HEK293 (cell line): ENCODE measurements at regions not wholly inside any gene's neighbourhood (a gene's known extent, or its start where the extent isn't known, plus 50 kb on each side); places are given as distances from the start of the nearest gene placed in this dataset.

Source experiments
- CTCF ChIA-PET: fragments of 350-600 bp; formaldehyde crosslinking; extraction: SDS; loops from one replicate; lab custom pipeline; 2021; ENCODE audit warnings: antibody characterized with exemption; lab: Yijun Ruan, JAX
- POLR2A ChIA-PET: fragments of 300-600 bp; formaldehyde crosslinking; extraction: SDS; loops from one replicate; lab custom pipeline; 2020; ENCODE audit warnings: antibody characterized with exemption, inconsistent platforms; lab: Yijun Ruan, JAX
- H3K27ac ChIP-seq: fragments of 200-500 bp; sonication (Bioruptor generic); 2 replicates; pipeline ENCODE4 v1.5.1; 2014; ENCODE audit warnings: low read depth, low read length, control low read depth, inconsistent platforms; ENCODE audit errors: extremely low read depth
- H3K36me3 ChIP-seq, 2 experiments: fragments of 200-500 bp in 1 of 2; sonication (Bioruptor generic) in 1 of 2; 1 replicate in 1 of 2; 2 replicates in 1 of 2; pipeline ENCODE4 v1.5.1; 2014 to 2017; ENCODE audit warnings: inconsistent platforms in 2 of 2, low read length in 2 of 2; ENCODE audit not compliant: control insufficient read depth in 2 of 2, insufficient read depth in 1 of 2
- H3K4me1 ChIP-seq: fragments of 200-500 bp; sonication (Bioruptor generic); 2 replicates; pipeline ENCODE4 v1.5.1; 2014; ENCODE audit warnings: mild to moderate bottlenecking, low read length, inconsistent platforms; ENCODE audit not compliant: control insufficient read depth, insufficient read depth
- H3K4me3 ChIP-seq: 2 replicates; pipeline ENCODE4 v1.5.1; 2011; ENCODE audit warnings: low read depth, mild to moderate bottlenecking, control low read depth, low read length, moderate library complexity
- H3K9me3 ChIP-seq: fragments of 200-500 bp; sonication (Bioruptor generic); 2 replicates; pipeline ENCODE4 v1.5.1; 2014; ENCODE audit warnings: low read depth, low read length, inconsistent platforms; ENCODE audit not compliant: control insufficient read depth, insufficient read depth
- GLI4 ChIP-seq: fragments of 450-650 bp; formaldehyde crosslinking; IDR thresholded peaks from 2 replicates; pipeline ENCODE4 v1.5.1; 2016; ENCODE audit warnings: missing biosample characterization, missing genetic modification characterization
- KLF10 ChIP-seq: fragments of 450-650 bp; IDR thresholded peaks from 2 replicates; pipeline ENCODE4 v1.5.1; 2018; ENCODE audit warnings: missing biosample characterization, mild to moderate bottlenecking, missing genetic modification characterization
- OSR2 ChIP-seq: fragments of 450-650 bp; formaldehyde crosslinking; IDR thresholded peaks from 2 replicates; pipeline ENCODE4 v1.5.1; 2016; ENCODE audit warnings: missing biosample characterization, missing genetic modification characterization
- RBAK ChIP-seq: fragments of 450-650 bp; formaldehyde crosslinking; IDR thresholded peaks from 2 replicates; pipeline ENCODE4 v1.5.1; 2016; ENCODE audit warnings: missing biosample characterization, missing genetic modification characterization
- SCRT2 ChIP-seq: fragments of 450-650 bp; formaldehyde crosslinking; IDR thresholded peaks from 2 replicates; pipeline ENCODE4 v1.5.1; 2016; ENCODE audit warnings: missing biosample characterization, missing genetic modification characterization
- SP3 ChIP-seq: fragments of 450-650 bp; formaldehyde crosslinking; IDR thresholded peaks from 2 replicates; pipeline ENCODE4 v1.5.1; 2016; ENCODE audit warnings: missing biosample characterization, missing genetic modification characterization
- ZBTB7A ChIP-seq: fragments of 450-650 bp; formaldehyde crosslinking; IDR thresholded peaks from 2 replicates; pipeline ENCODE4 v1.5.1; 2016; ENCODE audit warnings: low read depth, missing biosample characterization, missing genetic modification characterization
- ZNF121 ChIP-seq: fragments of 450-650 bp; formaldehyde crosslinking; IDR thresholded peaks from 2 replicates; pipeline ENCODE4 v1.5.1; 2016; ENCODE audit warnings: missing biosample characterization, missing genetic modification characterization
- ZNF138 ChIP-seq: fragments of 450-650 bp; formaldehyde crosslinking; IDR thresholded peaks from 2 replicates; pipeline ENCODE4 v1.5.1; 2016; ENCODE audit warnings: missing biosample characterization, missing genetic modification characterization, borderline replicate concordance
- ZNF202 ChIP-seq: fragments of 450-650 bp; formaldehyde crosslinking; IDR thresholded peaks from 2 replicates; pipeline ENCODE4 v1.5.1; 2016; ENCODE audit warnings: missing biosample characterization, missing genetic modification characterization, borderline replicate concordance
- ZNF248 ChIP-seq: fragments of 450-650 bp; formaldehyde crosslinking; IDR thresholded peaks from 2 replicates; pipeline ENCODE4 v1.5.1; 2017; ENCODE audit warnings: missing biosample characterization, missing genetic modification characterization
- ZNF350 ChIP-seq: fragments of 450-650 bp; formaldehyde crosslinking; IDR thresholded peaks from 2 replicates; pipeline ENCODE4 v1.5.0; 2017; ENCODE audit warnings: missing biosample characterization, mild to moderate bottlenecking, missing genetic modification characterization
- ZNF473 ChIP-seq: fragments of 450-650 bp; formaldehyde crosslinking; IDR thresholded peaks from 2 replicates; pipeline ENCODE4 v1.5.1; 2017; ENCODE audit warnings: missing biosample characterization, missing genetic modification characterization
- ZNF596 ChIP-seq: fragments of 450-650 bp; IDR thresholded peaks from 2 replicates; pipeline ENCODE4 v1.5.0; 2018; ENCODE audit warnings: missing biosample characterization, mild to moderate bottlenecking, missing genetic modification characterization, moderate library complexity
- ZNF701 ChIP-seq: fragments of 450-650 bp; formaldehyde crosslinking; IDR thresholded peaks from 2 replicates; pipeline ENCODE4 v1.5.1; 2016; ENCODE audit warnings: missing biosample characterization, missing genetic modification characterization
- ZNF777 ChIP-seq: fragments of 450-650 bp; formaldehyde crosslinking; IDR thresholded peaks from 2 replicates; pipeline ENCODE4 v1.5.1; 2017; ENCODE audit warnings: missing biosample characterization, missing genetic modification characterization, borderline replicate concordance
- ZSCAN30 ChIP-seq: fragments of 450-650 bp; IDR thresholded peaks from 2 replicates; pipeline ENCODE4 v1.5.1; 2018; ENCODE audit warnings: missing biosample characterization, mild to moderate bottlenecking, missing genetic modification characterization, moderate library complexity
- TF ChIP-seq, protein P1 (sequence below): fragments of 450-650 bp; formaldehyde crosslinking; IDR thresholded peaks from 2 replicates; pipeline ENCODE4 v1.5.1; 2016; ENCODE audit warnings: missing biosample characterization, missing genetic modification characterization, borderline replicate concordance
- TF ChIP-seq, protein P2 (sequence below): fragments of 450-650 bp; formaldehyde crosslinking; IDR thresholded peaks from 2 replicates; pipeline ENCODE4 v1.5.1; 2016; ENCODE audit warnings: missing biosample characterization, missing genetic modification characterization
- TF ChIP-seq, protein P3 (sequence below): fragments of 450-650 bp; IDR thresholded peaks from 2 replicates; pipeline ENCODE4 v1.5.1; 2018; ENCODE audit warnings: missing biosample characterization, missing genetic modification characterization
- TF ChIP-seq, protein P4 (sequence below): fragments of 450-650 bp; formaldehyde crosslinking; IDR thresholded peaks from 2 replicates; pipeline ENCODE4 v1.5.1; 2016; ENCODE audit warnings: missing biosample characterization, missing genetic modification characterization, borderline replicate concordance

DNA sequence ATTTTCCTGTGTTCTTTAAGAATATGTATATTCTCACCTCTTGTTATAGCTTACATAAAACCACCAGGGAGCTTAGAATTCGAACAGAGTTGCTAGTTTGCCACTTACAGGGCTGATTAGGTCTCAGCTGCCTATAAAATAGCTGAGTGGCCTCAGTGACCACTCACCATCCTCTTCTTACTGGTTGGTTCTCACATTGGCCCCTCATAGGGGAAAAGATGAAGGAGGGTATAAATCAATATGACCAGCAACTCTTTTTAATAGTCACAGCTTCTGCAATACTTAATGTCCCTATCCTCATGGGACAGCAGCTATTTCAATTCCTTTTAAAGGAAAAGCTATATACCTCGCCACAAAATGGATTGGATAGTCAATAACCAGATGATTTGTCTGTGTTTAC lies 199.4 kb upstream of the CDH20 start (continued):
- TF ChIP-seq, protein P1, sequence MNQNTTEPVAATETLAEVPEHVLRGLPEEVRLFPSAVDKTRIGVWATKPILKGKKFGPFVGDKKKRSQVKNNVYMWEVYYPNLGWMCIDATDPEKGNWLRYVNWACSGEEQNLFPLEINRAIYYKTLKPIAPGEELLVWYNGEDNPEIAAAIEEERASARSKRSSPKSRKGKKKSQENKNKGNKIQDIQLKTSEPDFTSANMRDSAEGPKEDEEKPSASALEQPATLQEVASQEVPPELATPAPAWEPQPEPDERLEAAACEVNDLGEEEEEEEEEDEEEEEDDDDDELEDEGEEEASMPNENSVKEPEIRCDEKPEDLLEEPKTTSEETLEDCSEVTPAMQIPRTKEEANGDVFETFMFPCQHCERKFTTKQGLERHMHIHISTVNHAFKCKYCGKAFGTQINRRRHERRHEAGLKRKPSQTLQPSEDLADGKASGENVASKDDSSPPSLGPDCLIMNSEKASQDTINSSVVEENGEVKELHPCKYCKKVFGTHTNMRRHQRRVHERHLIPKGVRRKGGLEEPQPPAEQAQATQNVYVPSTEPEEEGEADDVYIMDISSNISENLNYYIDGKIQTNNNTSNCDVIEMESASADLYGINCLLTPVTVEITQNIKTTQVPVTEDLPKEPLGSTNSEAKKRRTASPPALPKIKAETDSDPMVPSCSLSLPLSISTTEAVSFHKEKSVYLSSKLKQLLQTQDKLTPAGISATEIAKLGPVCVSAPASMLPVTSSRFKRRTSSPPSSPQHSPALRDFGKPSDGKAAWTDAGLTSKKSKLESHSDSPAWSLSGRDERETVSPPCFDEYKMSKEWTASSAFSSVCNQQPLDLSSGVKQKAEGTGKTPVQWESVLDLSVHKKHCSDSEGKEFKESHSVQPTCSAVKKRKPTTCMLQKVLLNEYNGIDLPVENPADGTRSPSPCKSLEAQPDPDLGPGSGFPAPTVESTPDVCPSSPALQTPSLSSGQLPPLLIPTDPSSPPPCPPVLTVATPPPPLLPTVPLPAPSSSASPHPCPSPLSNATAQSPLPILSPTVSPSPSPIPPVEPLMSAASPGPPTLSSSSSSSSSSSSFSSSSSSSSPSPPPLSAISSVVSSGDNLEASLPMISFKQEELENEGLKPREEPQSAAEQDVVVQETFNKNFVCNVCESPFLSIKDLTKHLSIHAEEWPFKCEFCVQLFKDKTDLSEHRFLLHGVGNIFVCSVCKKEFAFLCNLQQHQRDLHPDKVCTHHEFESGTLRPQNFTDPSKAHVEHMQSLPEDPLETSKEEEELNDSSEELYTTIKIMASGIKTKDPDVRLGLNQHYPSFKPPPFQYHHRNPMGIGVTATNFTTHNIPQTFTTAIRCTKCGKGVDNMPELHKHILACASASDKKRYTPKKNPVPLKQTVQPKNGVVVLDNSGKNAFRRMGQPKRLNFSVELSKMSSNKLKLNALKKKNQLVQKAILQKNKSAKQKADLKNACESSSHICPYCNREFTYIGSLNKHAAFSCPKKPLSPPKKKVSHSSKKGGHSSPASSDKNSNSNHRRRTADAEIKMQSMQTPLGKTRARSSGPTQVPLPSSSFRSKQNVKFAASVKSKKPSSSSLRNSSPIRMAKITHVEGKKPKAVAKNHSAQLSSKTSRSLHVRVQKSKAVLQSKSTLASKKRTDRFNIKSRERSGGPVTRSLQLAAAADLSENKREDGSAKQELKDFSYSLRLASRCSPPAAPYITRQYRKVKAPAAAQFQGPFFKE (tag by site-specific recombination): no peak
- TF ChIP-seq SCRT2 (tag by site-specific recombination): no peak
- TF ChIP-seq ZNF596: no peak
- TF ChIP-seq, protein P2, sequence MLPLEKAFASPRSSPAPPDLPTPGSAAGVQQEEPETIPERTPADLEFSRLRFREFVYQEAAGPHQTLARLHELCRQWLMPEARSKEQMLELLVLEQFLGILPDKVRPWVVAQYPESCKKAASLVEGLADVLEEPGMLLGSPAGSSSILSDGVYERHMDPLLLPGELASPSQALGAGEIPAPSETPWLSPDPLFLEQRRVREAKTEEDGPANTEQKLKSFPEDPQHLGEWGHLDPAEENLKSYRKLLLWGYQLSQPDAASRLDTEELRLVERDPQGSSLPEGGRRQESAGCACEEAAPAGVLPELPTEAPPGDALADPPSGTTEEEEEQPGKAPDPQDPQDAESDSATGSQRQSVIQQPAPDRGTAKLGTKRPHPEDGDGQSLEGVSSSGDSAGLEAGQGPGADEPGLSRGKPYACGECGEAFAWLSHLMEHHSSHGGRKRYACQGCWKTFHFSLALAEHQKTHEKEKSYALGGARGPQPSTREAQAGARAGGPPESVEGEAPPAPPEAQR: no peak

DNA sequence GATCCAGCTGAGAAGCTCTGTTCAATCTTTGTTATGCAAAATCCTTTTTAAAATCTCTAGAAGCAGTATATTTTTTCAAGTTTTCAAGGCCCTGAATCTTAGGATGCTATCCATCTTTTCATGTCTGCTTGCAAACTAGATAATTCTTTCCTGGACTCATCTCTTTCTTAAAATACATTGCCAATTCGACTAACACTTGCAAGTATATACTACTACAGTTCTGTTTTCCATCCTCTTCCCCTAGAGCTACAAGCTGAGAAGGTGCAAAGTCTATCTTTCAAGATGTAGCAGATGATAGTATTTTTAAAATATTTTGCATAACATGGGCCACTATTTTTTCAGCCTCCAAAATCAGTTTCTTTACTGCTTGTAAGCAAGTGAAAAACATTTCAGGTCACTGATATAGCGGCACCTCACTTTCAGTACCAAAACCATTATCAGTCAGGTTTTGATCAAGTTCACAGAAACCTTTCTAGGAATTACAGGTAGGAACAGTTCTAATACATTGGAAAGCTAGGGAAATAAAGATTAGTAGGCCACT lies 196.4 kb upstream of the CDH20 start:
- TF ChIP-seq SCRT2 (tag by site-specific recombination): no peak
- TF ChIP-seq ZNF701 (tag by site-specific recombination): no peak
- TF ChIP-seq RBAK: no peak
- TF ChIP-seq GLI4 (tag by site-specific recombination): no peak
- TF ChIP-seq, protein P3, sequence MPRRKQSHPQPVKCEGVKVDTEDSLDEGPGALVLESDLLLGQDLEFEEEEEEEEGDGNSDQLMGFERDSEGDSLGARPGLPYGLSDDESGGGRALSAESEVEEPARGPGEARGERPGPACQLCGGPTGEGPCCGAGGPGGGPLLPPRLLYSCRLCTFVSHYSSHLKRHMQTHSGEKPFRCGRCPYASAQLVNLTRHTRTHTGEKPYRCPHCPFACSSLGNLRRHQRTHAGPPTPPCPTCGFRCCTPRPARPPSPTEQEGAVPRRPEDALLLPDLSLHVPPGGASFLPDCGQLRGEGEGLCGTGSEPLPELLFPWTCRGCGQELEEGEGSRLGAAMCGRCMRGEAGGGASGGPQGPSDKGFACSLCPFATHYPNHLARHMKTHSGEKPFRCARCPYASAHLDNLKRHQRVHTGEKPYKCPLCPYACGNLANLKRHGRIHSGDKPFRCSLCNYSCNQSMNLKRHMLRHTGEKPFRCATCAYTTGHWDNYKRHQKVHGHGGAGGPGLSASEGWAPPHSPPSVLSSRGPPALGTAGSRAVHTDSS: no peak
- no peak for TF ChIP-seq ZSCAN30 (tag by site-specific recombination)
- no peak for TF ChIP-seq ZNF596
- no peak for TF ChIP-seq KLF10 (tag by site-specific recombination)
- no peak for TF ChIP-seq ZNF777 (tag by site-specific recombination)
- no peak for TF ChIP-seq OSR2 (tag by site-specific recombination)
- no peak for TF ChIP-seq ZNF138
- TF ChIP-seq ZNF473: no peak
- no peak for TF ChIP-seq ZNF248
- TF ChIP-seq ZNF202 (tag by site-specific recombination): no peak
- no peak for TF ChIP-seq ZNF121 (tag by site-specific recombination)
- no peak for TF ChIP-seq SP3 (tag by site-specific recombination)
- TF ChIP-seq ZNF350 (tag by site-specific recombination): no peak
- TF ChIP-seq, protein P4, sequence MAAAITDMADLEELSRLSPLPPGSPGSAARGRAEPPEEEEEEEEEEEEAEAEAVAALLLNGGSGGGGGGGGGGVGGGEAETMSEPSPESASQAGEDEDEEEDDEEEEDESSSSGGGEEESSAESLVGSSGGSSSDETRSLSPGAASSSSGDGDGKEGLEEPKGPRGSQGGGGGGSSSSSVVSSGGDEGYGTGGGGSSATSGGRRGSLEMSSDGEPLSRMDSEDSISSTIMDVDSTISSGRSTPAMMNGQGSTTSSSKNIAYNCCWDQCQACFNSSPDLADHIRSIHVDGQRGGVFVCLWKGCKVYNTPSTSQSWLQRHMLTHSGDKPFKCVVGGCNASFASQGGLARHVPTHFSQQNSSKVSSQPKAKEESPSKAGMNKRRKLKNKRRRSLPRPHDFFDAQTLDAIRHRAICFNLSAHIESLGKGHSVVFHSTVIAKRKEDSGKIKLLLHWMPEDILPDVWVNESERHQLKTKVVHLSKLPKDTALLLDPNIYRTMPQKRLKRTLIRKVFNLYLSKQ (tag by site-specific recombination): no peak
- TF ChIP-seq ZBTB7A (tag by site-specific recombination): no peak
- H3K36me3 ChIP-seq: no peaks in the 10 kb centered on the region
- H3K4me3 ChIP-seq: no peak overlapping the region
- no peaks in the 10 kb centered on the region for H3K9me3 ChIP-seq
- POLR2A ChIA-PET: no interaction called here
- CTCF ChIA-PET: interaction anchor here (0.6 to 0.7 kb wide), 2 partner anchors 61 to 364 kb away, joined by 3 to 5 read pairs; no protein-coding TSS in a partner anchor
- H3K27ac ChIP-seq: no peak overlapping the region
- no peaks in the 10 kb centered on the region for H3K4me1 ChIP-seq
